Esophagus muscularis mucosa (tissue), 4 donors: ENCODE measurements at regions not wholly inside any gene's neighbourhood (a gene's known extent, or its start where the extent isn't known, plus 50 kb on each side); places are given as distances from the start of the nearest gene placed in this dataset.

ENCODE experiments used
- EP300 ChIP-seq: sonication (generic); formaldehyde crosslinking; IDR thresholded peaks from one replicate; pipeline ENCODE4 v1.6.1; 2017; ENCODE audit warnings: antibody characterized with exemption
- POLR2A ChIP-seq: fragments of 450-650 bp; IDR thresholded peaks from one replicate; pipeline ENCODE4 v1.6.1; 2017; ENCODE audit warnings: antibody characterized with exemption, moderate library complexity, mild to moderate bottlenecking, low read depth
- POLR2AphosphoS5 ChIP-seq, 2 donors: sonication (generic); formaldehyde crosslinking; IDR thresholded peaks; one replicate each; pipeline ENCODE4 v1.6.1; 2017; ENCODE audit warnings: antibody characterized with exemption in 2 of 2
- TF ChIP-seq, protein P1 (sequence below), 3 experiments: fragments of 200-600 bp in 2 of 3; fragments of 450-650 bp in 1 of 3; sonication (generic) in 2 of 3; IDR thresholded peaks; one replicate each; pipeline ENCODE4 v1.5.1; 2017 to 2019; ENCODE audit warnings: antibody characterized with exemption in 3 of 3, mild to moderate bottlenecking in 2 of 3, moderate library complexity in 1 of 3

DNA sequence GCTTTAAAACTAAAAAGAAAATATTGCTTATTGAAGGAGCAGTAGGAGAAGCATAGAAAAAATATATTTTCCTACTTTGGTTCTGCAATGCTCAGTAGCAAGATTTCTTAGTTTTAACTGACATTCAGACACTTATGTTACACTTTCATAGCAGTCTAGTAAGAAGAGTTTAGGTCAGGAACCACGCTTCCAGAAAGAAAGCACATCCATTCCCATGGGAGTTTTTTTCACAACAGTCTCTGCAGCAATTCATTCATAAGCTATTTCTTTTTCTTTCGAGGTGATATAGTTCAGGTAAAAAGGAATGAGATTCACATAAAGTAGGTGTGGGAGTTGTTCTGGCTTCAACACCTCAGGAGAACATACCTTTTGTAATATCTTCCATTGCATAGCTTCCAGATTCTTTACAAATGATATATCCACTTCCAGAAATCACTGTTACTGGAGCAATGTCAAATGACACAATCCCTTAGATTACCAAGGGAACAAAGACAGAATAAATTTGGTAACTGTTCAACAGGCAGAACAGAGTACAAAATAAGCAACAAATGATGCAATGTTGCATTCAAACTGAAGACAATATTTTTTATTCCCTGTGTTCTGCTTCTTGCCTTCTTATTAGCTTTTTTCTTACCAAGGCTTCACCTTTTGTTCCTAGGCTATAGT lies 95.2 kb upstream of the GULP1 start:
- TF ChIP-seq, protein P1, sequence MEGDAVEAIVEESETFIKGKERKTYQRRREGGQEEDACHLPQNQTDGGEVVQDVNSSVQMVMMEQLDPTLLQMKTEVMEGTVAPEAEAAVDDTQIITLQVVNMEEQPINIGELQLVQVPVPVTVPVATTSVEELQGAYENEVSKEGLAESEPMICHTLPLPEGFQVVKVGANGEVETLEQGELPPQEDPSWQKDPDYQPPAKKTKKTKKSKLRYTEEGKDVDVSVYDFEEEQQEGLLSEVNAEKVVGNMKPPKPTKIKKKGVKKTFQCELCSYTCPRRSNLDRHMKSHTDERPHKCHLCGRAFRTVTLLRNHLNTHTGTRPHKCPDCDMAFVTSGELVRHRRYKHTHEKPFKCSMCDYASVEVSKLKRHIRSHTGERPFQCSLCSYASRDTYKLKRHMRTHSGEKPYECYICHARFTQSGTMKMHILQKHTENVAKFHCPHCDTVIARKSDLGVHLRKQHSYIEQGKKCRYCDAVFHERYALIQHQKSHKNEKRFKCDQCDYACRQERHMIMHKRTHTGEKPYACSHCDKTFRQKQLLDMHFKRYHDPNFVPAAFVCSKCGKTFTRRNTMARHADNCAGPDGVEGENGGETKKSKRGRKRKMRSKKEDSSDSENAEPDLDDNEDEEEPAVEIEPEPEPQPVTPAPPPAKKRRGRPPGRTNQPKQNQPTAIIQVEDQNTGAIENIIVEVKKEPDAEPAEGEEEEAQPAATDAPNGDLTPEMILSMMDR (IDR thresholded peaks at IDR 0.05): no peak
- TF ChIP-seq POLR2A (no peak), EP300 (no peak), POLR2AphosphoS5 (IDR thresholded peaks at IDR 0.05) (no peak)
